Kidney (tissue), 13 donors: ENCODE measurements at regions not wholly inside any gene's neighbourhood (a gene's known extent, or its start where the extent isn't known, plus 50 kb on each side); places are given as distances from the start of the nearest gene placed in this dataset.
"Not testable (repeated sequence)": the region's sequence is repeated elsewhere in the genome, so short reads cannot be mapped to it uniquely, and the experiment has no call there.

Source experiments
- DNase-seq, 5 donors: peaks; one replicate each; pipeline ENCODE4 v3.0.0-alpha.2; 2013 to 2020
- FAIRE-seq: peaks from 2 replicates; lab custom pipeline; 2012; peaks lifted over from hg19 to GRCh38; lab: Jason Lieb, UNC
- H3K27ac ChIP-seq, 2 donors: one replicate each; pipeline ENCODE4 v1.7.0; 2013; ENCODE audit warnings: low read depth in 2 of 2, low read length in 2 of 2, inconsistent platforms in 1 of 2
- H3K27me3 ChIP-seq: one replicate; pipeline ENCODE4 v1.7.1; 2013; ENCODE audit warnings: low read length, inconsistent platforms; ENCODE audit not compliant: control insufficient read depth, insufficient read depth
- H3K36me3 ChIP-seq, 3 donors: one replicate each; pipeline versions ENCODE4 v1.7.0 to v1.7.1; 2013; ENCODE audit warnings: low read length in 3 of 3, control low read depth in 1 of 3, inconsistent platforms in 1 of 3; ENCODE audit not compliant: insufficient read depth in 3 of 3, control insufficient read depth in 2 of 3
- H3K4me1 ChIP-seq, 3 donors: one replicate each; pipeline versions ENCODE4 v1.7.0 to v1.7.1; 2013; ENCODE audit warnings: low read length in 3 of 3, inconsistent platforms in 1 of 3, low read depth in 1 of 3; ENCODE audit not compliant: control insufficient read depth in 2 of 3, insufficient read depth in 2 of 3
- H3K4me3 ChIP-seq, 3 donors: one replicate each; pipeline versions ENCODE4 v1.7.0 to v1.8.1; 2013; ENCODE audit warnings: low read length in 3 of 3, control low read depth in 1 of 3, inconsistent platforms in 1 of 3
- H3K9ac ChIP-seq, 3 donors: one replicate each; pipeline versions ENCODE4 v1.7.0 to v1.7.1; 2013; ENCODE audit warnings: low read length in 3 of 3, control low read depth in 1 of 3, inconsistent platforms in 1 of 3
- H3K9me3 ChIP-seq, 3 donors: one replicate each; pipeline versions ENCODE4 v1.7.0 to v1.7.1; 2013; ENCODE audit warnings: low read length in 3 of 3, control low read depth in 1 of 3, inconsistent platforms in 1 of 3; ENCODE audit not compliant: control insufficient read depth in 2 of 3, insufficient read depth in 1 of 3
- intact Hi-C: fragments of 100-400 bp; cut with DNase I; formaldehyde crosslinking; loops from one replicate; pipeline ENCODE4 v1.11.1; 2022
- TF ChIP-seq, protein P1 (sequence below): IDR thresholded peaks from 3 replicates; pipeline ENCODE4 v1.5.1; 2012; ENCODE audit warnings: mild to moderate bottlenecking, moderate library complexity, borderline replicate concordance; ENCODE audit not compliant: insufficient read depth; ENCODE audit errors: extremely low read depth
- donor health status: control.
- donor health status: control.
- donor health status: control.
- donor health status: control.
- donor health status: control.
- donor health status: DM: yes; HTN: yes; CAD: no.
- donor health status: Normal renal cell carcinoma (clear cell type).

DNA sequence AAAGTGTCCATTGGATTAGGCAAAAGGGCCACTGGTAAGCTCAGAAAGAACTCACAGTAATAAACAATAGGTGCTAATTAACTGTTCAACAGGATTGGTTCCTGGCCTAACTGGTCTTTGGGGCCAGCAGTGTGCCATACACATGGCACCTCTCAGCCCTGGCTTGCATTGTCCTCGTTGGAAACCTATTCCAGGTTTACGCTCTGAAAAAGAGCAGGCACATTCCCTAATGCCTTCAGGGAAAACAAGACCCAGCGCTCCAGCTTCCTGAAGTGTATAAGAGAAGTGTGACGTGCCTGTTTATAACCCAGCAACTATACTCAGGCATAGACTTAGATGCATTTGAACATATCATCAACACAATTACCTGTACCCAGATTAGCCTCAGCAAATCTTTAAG lies 51.9 kb upstream of the RBM47 start:
- TF ChIP-seq, protein P1, sequence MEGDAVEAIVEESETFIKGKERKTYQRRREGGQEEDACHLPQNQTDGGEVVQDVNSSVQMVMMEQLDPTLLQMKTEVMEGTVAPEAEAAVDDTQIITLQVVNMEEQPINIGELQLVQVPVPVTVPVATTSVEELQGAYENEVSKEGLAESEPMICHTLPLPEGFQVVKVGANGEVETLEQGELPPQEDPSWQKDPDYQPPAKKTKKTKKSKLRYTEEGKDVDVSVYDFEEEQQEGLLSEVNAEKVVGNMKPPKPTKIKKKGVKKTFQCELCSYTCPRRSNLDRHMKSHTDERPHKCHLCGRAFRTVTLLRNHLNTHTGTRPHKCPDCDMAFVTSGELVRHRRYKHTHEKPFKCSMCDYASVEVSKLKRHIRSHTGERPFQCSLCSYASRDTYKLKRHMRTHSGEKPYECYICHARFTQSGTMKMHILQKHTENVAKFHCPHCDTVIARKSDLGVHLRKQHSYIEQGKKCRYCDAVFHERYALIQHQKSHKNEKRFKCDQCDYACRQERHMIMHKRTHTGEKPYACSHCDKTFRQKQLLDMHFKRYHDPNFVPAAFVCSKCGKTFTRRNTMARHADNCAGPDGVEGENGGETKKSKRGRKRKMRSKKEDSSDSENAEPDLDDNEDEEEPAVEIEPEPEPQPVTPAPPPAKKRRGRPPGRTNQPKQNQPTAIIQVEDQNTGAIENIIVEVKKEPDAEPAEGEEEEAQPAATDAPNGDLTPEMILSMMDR = no peak
- Histone ChIP-seq H3K4me1 (peaks cover 0 to 9% (median 3%) of the 10 kb centered on the region in 3 donors), H3K9ac (no peak overlapping the region), H3K27me3 (no peaks in the 10 kb centered on the region), H3K36me3 (no peaks in the 10 kb centered on the region), H3K27ac (no peak overlapping the region), H3K9me3 (no peaks in the 10 kb centered on the region), H3K4me3 (no peak overlapping the region)
- intact Hi-C loops = no loop called here
- peak in 2 of 5 donors; percentile 15 to 47 for DNase-seq
- no peak for FAIRE-seq

DNA sequence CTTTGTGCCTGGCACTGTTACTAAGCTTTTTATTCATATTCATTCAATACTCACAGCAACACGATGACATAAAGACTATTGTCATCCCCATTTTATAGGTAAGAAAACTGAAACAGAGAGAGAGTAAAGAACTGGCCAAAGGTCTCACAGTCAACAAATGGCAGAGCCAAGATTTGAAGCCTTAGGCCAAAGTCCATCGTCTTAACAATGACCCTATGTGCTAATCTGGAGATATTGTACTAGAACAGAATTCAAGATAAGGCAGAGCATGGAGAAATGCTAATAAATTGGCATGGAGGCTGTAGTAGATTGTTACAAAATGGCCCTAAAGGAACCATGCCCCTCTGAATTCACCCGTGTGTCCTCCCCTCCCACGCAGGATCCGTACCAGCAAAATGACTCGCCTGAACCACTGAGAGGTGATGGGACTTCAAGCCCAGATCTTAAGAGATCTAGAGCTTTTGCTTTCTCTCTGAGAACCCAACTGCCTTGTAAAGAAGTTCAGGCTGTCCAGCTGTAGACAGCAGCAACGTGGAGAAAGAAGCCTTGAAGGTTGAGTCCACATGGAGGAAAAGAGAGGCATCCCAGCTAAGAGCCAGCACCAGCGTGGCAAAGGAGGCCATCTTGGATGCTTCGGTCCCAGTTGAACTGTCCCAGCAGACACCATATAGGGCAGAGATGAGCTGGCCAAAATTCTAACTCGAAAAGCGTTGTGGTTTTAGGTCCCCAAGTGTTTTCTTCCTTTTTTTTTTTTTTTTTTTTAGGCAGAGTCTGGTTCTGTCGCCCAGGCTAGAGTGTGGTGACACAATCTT lies 52.8 kb upstream of the RBM47 start:
- TF ChIP-seq, protein P1 = no peak
- FAIRE-seq (no peak), DNase-seq (no peak)
- Histone ChIP-seq H3K4me1 (peaks cover 0 to 9% (median 3%) of the 10 kb centered on the region in 3 donors), H3K9me3 (no peaks in the 10 kb centered on the region), H3K27ac (no peak overlapping the region), H3K9ac (no peak overlapping the region), H3K27me3 (no peaks in the 10 kb centered on the region), H3K36me3 (no peaks in the 10 kb centered on the region), H3K4me3 (no peak overlapping the region)
- intact Hi-C loops = no loop called here

- H3K27me3 ChIP-seq, H3K4me3 ChIP-seq, H3K4me1 ChIP-seq, DNase-seq, H3K9me3 ChIP-seq, H3K36me3 ChIP-seq, FAIRE-seq, intact Hi-C loops, H3K27ac ChIP-seq, H3K9ac ChIP-seq: not testable (repeated sequence)
Observed at GRCh38 chr4:40683536-40684145, 54.0 kb upstream of the RBM47 start.

DNA sequence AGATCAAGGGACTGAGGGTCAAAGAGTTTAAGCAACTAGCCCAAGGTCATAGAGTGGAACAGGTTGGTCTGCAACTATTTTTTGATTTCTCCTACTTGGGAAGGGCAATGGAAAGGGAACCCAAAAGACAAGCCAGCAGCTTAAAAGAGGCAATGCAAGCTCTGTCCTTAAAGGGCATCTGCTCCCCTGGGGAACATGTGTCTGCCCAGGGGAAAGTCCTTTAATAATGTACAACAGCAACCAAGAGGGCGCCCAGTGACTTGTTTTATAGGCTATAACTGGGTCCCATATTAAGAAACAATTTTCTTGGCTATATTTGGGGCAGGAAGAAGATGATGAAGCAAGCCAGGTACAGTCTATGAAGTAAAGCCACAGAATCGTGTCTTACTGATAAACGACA lies 54.7 kb upstream of the RBM47 start:
- no peak overlapping the region for H3K4me3 ChIP-seq
- no peaks in the 10 kb centered on the region for H3K36me3 ChIP-seq
- H3K27ac ChIP-seq = no peak overlapping the region
- no peaks in the 10 kb centered on the region for H3K9me3 ChIP-seq
- TF ChIP-seq, protein P1 = no peak
- FAIRE-seq = no peak
- no peaks in the 10 kb centered on the region for H3K27me3 ChIP-seq
- intact Hi-C loops = no loop called here
- H3K9ac ChIP-seq = no peak overlapping the region
- no peak for DNase-seq
- peaks cover 0 to 9% (median 0%) of the 10 kb centered on the region in 3 donors for H3K4me1 ChIP-seq
